Cardiac fibroblast (primary cell): ENCODE measurements at regions not wholly inside any gene's neighbourhood (a gene's known extent, or its start where the extent isn't known, plus 50 kb on each side); places are given as distances from the start of the nearest gene placed in this dataset.
A peak's percentile ranks its signal among the peaks of the same experiment; 100 is the strongest.

ENCODE experiments used
- DNase-seq, 2 donors: peaks; one replicate each; pipeline versions ENCODE4 v3.0.0 to v3.0.0-alpha.2; 2010; ENCODE audit warnings: low read depth in 2 of 2
- H3K4me3 ChIP-seq, 2 donors: replicated peaks in 1 of 2; 1 replicate in 1 of 2; 2 replicates in 1 of 2; pipeline ENCODE4 v1.5.1; 2011; ENCODE audit warnings: low read depth in 2 of 2, low read length in 2 of 2, mild to moderate bottlenecking in 2 of 2, moderate library complexity in 1 of 2
- TF ChIP-seq, protein P1 (sequence below): IDR thresholded peaks from one replicate; pipeline ENCODE4 v1.5.1; 2011; ENCODE audit warnings: low read depth, mild to moderate bottlenecking, low read length, inconsistent platforms

DNA sequence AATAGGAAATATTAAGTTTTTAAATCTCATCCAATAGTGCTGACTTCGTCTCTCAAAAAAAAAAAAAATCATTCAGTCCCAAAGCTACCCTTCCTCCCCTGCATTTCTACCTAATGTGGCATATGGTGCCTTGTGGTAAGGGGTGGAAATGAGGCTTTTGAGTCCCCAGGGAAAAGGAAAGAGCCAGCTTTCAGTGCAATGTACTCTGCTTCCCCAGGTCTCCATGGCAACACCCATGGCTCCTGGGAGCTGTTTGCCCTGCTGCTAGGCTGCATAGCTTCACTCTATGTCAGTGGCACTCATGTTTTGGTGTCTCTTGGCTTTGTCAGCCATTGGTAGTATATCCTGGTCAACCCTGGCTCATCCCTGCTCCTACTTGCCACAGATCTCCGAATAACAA, 175.9 kb downstream of the SLC39A8 start:
- DNase-seq = peak; percentile 7 to 27
- TF ChIP-seq, protein P1, sequence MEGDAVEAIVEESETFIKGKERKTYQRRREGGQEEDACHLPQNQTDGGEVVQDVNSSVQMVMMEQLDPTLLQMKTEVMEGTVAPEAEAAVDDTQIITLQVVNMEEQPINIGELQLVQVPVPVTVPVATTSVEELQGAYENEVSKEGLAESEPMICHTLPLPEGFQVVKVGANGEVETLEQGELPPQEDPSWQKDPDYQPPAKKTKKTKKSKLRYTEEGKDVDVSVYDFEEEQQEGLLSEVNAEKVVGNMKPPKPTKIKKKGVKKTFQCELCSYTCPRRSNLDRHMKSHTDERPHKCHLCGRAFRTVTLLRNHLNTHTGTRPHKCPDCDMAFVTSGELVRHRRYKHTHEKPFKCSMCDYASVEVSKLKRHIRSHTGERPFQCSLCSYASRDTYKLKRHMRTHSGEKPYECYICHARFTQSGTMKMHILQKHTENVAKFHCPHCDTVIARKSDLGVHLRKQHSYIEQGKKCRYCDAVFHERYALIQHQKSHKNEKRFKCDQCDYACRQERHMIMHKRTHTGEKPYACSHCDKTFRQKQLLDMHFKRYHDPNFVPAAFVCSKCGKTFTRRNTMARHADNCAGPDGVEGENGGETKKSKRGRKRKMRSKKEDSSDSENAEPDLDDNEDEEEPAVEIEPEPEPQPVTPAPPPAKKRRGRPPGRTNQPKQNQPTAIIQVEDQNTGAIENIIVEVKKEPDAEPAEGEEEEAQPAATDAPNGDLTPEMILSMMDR = no peak

DNA sequence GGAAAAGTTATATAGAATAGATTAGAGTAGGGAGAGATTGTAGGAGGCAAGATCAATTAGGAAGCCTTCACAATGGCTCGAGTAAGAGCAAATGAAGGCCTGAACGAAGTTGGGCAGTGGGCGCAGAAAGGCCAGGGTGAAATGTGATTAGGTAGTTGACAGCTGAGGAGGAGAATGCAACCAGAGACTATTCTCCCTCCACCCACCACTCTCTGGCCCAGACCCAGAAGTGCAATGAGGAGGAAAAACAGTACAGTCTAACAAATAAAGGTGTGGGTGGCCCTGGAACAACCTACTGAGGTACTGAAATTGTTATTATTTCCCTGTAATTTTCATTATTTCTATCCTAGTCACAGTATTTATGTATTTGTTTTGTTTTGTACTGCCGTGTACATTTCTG, 176.7 kb downstream of the SLC39A8 start:
- no peak overlapping the region for H3K4me3 ChIP-seq
- DNase-seq = no peak
- TF ChIP-seq, protein P1 = no peak

More for the DNA sequence above, 175.9 kb downstream of the SLC39A8 start:
- no peak overlapping the region for H3K4me3 ChIP-seq

DNA sequence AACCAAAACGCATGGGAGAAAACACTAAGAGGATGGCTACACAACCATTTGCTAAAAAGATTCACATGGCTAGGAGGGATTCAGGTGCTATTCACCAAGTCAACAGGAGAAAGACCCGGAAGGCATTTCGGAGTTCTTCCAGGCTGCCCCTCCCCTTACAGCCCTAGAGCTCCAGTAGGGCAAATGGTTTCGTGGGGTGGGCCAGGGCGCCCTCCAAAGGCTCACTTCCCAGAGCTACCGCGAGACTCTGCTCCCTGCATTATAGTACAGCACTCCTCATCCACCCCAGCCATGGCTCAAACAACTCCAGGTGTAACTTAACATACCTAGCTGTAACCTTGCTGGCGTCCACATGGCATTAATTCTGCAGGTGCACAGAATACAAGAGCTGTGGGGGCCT, 179.7 kb downstream of the SLC39A8 start:
- no peak for DNase-seq
- TF ChIP-seq, protein P1 = no peak
- no peak overlapping the region for H3K4me3 ChIP-seq

DNA sequence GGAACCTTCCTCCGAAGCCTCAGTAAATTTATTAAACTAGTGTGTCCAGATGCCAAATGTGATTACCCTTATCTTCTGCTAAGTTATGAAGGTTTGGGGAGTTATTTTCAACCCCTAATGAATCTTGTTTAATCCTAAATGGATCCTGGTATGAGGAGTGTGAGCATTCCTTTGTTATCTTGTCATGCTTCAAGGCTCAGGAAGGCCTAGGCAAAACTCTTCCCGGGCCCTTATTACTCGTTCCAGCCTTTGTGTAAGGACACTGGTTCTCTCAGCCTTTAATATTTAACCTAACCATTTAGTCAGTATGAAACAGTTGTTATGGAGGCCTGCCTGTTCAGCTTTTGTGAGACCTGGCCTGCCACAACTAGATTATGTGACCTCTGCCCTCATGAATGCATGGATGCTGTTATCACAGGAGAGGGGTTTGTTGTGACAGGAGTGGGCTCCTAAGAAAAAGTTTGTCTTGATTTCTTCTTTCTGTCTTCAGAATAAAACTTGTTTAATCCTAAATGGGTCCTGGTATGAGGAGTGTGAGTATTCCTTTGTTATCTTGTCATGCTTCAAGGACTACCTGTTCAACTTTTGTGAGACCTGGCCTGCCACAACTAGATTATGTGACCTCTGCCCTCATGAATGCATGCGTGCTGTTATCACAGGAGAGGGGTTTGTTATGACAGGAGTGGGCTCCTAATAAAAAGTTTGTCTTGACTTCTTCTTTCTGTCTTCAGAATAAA, 181.7 kb downstream of the SLC39A8 start:
- TF ChIP-seq, protein P1 = no peak
- DNase-seq = no peak
- H3K4me3 ChIP-seq = no peak overlapping the region

DNA sequence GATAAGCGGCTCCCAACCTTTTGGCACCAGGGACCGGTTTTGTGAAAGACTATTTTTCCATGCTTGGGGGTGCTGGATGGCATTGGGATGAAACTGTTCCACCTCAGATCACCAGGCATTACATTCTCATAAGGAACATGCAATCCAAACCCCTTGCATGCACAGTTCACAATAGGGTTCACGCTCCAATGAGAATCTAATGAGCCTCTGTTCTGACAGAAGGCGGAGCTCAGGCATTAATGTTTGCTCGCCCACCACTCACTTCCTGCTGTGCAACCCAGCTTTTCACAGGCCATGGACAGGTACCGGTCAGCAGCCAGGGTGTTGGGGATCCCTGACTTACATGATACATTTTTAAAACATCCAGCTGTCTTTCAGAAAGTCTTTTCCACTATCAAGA, 187.3 kb downstream of the SLC39A8 start:
- no peak overlapping the region for H3K4me3 ChIP-seq
- DNase-seq = no peak
- TF ChIP-seq, protein P1 = no peak

DNA sequence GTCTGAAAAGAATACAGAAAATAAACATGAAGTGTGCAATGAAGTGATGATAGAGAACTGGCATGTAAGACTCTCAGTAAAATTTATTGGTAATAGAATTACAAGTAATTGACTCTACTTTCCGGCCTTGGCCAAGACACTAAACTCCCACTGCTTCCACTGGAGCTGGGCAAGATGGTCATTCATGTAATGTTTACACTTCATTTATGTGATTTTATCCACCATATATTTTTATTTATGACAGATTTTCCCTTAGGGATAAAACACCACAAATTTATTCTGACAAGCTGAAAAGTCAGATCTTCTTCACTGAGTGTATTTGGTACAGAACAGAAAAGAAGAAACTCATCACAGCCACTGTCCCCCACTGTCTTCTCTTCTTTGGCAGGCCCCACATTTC, 191.9 kb downstream of the SLC39A8 start:
- no peak overlapping the region for H3K4me3 ChIP-seq
- TF ChIP-seq, protein P1 = no peak

DNA sequence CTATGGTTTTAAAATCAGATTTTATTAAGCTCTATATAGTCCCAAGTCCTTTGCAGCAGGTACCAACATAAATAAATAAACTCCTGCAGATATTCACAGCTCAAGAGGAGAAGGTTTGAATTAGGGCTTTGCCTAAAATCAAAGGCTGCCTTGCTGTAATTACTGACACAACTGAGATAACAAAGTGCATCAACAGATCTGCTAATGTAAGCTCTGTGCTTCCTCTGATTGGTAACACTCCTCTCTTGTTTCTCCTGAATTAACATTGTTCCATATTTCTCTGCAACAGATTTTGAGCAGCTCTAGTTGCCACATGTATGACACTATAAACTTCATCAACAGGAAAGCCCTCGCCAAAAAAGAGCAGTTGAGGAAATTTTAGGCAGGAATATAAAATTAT, 193.6 kb downstream of the SLC39A8 start:
- no peak for DNase-seq
- H3K4me3 ChIP-seq = no peak overlapping the region
- TF ChIP-seq, protein P1 = no peak

More for the DNA sequence above, 191.9 kb downstream of the SLC39A8 start:
- no peak for DNase-seq
